GM10266 (cell line): ENCODE measurements at regions not wholly inside any gene's neighbourhood (a gene's known extent, or its start where the extent isn't known, plus 50 kb on each side); places are given as distances from the start of the nearest gene placed in this dataset.

ENCODE experiments used
- DNase-seq: peaks from one replicate; pipeline ENCODE4 v3.0.0; 2012; ENCODE audit errors: extremely low spot score
- TF ChIP-seq, protein P1 (sequence below): IDR thresholded peaks from 2 replicates; pipeline ENCODE4 v1.5.1; 2012; ENCODE audit warnings: mild to moderate bottlenecking, low read depth; ENCODE audit not compliant: control insufficient read depth, insufficient read depth; ENCODE audit errors: missing control alignments

- TF ChIP-seq, protein P1, sequence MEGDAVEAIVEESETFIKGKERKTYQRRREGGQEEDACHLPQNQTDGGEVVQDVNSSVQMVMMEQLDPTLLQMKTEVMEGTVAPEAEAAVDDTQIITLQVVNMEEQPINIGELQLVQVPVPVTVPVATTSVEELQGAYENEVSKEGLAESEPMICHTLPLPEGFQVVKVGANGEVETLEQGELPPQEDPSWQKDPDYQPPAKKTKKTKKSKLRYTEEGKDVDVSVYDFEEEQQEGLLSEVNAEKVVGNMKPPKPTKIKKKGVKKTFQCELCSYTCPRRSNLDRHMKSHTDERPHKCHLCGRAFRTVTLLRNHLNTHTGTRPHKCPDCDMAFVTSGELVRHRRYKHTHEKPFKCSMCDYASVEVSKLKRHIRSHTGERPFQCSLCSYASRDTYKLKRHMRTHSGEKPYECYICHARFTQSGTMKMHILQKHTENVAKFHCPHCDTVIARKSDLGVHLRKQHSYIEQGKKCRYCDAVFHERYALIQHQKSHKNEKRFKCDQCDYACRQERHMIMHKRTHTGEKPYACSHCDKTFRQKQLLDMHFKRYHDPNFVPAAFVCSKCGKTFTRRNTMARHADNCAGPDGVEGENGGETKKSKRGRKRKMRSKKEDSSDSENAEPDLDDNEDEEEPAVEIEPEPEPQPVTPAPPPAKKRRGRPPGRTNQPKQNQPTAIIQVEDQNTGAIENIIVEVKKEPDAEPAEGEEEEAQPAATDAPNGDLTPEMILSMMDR: no peak
- no peak for DNase-seq
These were observed 404.5 kb downstream of the BCAT1 start for GRCh38 chr12:24544368-24544767.

- no peak for DNase-seq
- TF ChIP-seq, protein P1: no peak
These were observed 407.6 kb downstream of the BCAT1 start for GRCh38 chr12:24541193-24541871.

GRCh38 chr12:24539646-24540045 lies 409.3 kb downstream of the BCAT1 start:
- no peak for DNase-seq
- TF ChIP-seq, protein P1: no peak

DNA sequence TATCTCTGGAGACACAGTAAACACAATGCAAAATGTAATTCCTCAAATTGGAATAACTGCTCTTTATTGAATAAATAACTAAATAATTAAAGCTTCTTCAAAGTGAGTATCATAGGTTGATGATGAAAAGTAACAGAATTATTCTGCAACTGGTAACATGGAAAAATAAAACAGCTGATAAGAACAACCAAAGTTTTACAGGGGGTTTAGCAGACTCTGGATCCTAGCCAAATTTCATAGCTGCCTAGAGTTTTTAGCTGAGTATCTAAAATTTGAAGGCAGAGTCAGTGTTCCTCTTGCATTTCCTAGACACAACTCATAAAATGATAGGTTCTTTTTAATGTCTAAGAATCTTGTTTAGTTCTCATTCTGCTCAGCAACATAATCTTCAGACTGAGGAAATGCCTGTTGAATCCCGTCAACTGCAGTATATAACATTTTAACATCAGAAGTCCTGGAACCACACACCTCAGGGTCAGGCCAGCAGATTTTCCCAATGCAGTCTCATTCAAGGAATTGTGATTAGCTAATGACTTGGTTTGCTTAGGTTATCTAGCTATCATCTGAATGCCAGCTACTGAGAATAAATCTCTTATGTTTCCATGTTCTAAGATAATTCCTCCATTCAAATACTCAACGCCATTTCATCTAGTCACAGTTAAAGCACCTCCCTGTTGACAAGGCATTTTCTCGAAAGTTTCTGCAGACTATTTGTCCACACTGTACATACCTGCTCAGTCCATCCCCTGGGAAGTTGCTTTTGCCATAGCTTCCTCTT lies 411.6 kb downstream of the BCAT1 start:
- TF ChIP-seq, protein P1: no peak
- DNase-seq: no peak

DNA sequence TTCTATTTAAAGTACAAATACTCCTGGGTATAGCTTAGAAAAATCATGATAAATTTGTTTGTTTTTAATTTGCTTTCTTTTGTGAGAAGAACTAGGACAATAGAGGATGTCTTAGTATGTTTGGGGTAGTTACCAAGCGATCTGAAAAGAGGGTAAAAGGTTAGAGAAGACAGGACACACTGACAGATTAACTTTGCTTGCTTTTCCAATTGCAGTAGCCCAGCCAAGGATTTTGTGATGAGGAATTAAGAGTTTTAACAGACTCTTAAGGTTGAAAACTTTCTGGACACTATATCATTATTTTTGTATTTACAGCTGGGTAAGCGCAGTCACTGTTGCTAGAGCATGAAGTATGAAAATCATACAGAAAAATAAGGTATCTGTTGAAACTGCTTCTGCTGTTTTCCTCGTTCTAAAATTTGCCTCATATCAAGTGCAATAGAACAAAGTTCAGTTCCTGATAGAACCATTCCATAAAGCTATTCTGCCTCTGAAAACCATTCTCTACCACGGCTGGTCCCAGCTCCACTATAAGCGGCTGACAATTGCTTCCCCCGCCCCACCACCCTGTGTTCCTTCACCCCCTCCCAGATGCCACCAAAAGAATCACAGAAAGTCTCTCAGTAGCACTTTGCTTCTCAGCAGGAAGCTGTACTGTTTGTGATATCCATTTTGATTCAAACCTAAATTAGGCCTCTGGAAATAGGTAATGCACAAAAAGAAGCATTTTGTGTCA lies 413.4 kb downstream of the BCAT1 start:
- no peak for DNase-seq
- TF ChIP-seq, protein P1: no peak

- DNase-seq: no peak
- TF ChIP-seq, protein P1: no peak
These were observed 414.3 kb downstream of the BCAT1 start for GRCh38 chr12:24534622-24535021.
